Natural killer cell (primary cell): ENCODE measurements at regions not wholly inside any gene's neighbourhood (a gene's known extent, or its start where the extent isn't known, plus 50 kb on each side); places are given as distances from the start of the nearest gene placed in this dataset.
"Not testable (repeated sequence)": the region's sequence is repeated elsewhere in the genome, so short reads cannot be mapped to it uniquely, and the experiment has no call there.

Experiments
- ATAC-seq, 3 donors: fragments of 150-1000 bp in 2 of 3; fragments of 200-7000 bp in 1 of 3; cut with Tn5 transposase; 1 replicate in 1 of 3; 2 replicates in 2 of 3; pipeline ENCODE4 v1.10.0; 2021; ENCODE audit warnings: mild to moderate bottlenecking in 2 of 3, moderate library complexity in 2 of 3
- DNase-seq, 2 donors: peaks; one replicate each; pipeline versions ENCODE4 v3.0.0 to v3.0.0-alpha.2; 2013 to 2021; ENCODE audit warnings: mixed read lengths in 1 of 2
- H3K27ac ChIP-seq: one replicate; pipeline ENCODE4 v1.5.1; 2013; ENCODE audit warnings: mild to moderate bottlenecking, low read length
- H3K27me3 ChIP-seq: one replicate; pipeline ENCODE4 v1.6.1; 2013; ENCODE audit warnings: low read length; ENCODE audit not compliant: control insufficient read depth, insufficient read depth
- H3K36me3 ChIP-seq: one replicate; pipeline ENCODE4 v1.6.1; 2013; ENCODE audit warnings: low read length; ENCODE audit not compliant: control insufficient read depth, insufficient read depth
- H3K4me1 ChIP-seq: one replicate; pipeline ENCODE4 v1.6.1; 2013; ENCODE audit warnings: low read length; ENCODE audit not compliant: control insufficient read depth, insufficient read depth
- H3K4me3 ChIP-seq: one replicate; pipeline ENCODE4 v1.5.1; 2013; ENCODE audit warnings: low read length
- H3K9me3 ChIP-seq: one replicate; pipeline ENCODE4 v1.6.1; 2013; ENCODE audit warnings: low read length; ENCODE audit not compliant: control insufficient read depth, insufficient read depth
- H3K27ac Mint-ChIP-seq, 2 donors: one replicate each; pipeline ENCODE4 v1.8.0; 2022; ENCODE audit warnings: mild to moderate bottlenecking in 2 of 2, mixed read lengths in 2 of 2, moderate library complexity in 1 of 2
- H3K27me3 Mint-ChIP-seq, 2 donors: one replicate each; pipeline ENCODE4 v1.8.0; 2022; ENCODE audit warnings: low read depth in 2 of 2, mixed read lengths in 2 of 2
- H3K36me3 Mint-ChIP-seq: one replicate; pipeline ENCODE4 v1.8.0; 2022; ENCODE audit warnings: mixed read lengths
- H3K4me1 Mint-ChIP-seq, 2 donors: one replicate each; pipeline ENCODE4 v1.8.0; 2022; ENCODE audit warnings: mixed read lengths in 2 of 2
- H3K4me3 Mint-ChIP-seq: one replicate; pipeline ENCODE4 v1.8.0; 2022; ENCODE audit warnings: mild to moderate bottlenecking, moderate library complexity, mixed read lengths
- H3K9me3 Mint-ChIP-seq, 2 donors: one replicate each; pipeline ENCODE4 v1.8.0; 2022; ENCODE audit warnings: mixed read lengths in 2 of 2
- WGBS: methylation state at CpG from one replicate; pipeline ENCODE4 v1.1.7; 2013; ENCODE audit warnings: missing lambda C conversion rate; ENCODE audit not compliant: insufficient coverage; 5-methylcytosine and 5-hydroxymethylcytosine counted together
- intact Hi-C: fragments of 100-400 bp; cut with micrococcal nuclease; formaldehyde crosslinking; loops from one replicate; pipeline ENCODE4 v1.14.2; 2022
- TF ChIP-seq, protein P1 (sequence below): fragments of 200-600 bp; IDR thresholded peaks from one replicate; pipeline ENCODE4 v1.8.0; 2022; ENCODE audit warnings: antibody characterized with exemption

DNA sequence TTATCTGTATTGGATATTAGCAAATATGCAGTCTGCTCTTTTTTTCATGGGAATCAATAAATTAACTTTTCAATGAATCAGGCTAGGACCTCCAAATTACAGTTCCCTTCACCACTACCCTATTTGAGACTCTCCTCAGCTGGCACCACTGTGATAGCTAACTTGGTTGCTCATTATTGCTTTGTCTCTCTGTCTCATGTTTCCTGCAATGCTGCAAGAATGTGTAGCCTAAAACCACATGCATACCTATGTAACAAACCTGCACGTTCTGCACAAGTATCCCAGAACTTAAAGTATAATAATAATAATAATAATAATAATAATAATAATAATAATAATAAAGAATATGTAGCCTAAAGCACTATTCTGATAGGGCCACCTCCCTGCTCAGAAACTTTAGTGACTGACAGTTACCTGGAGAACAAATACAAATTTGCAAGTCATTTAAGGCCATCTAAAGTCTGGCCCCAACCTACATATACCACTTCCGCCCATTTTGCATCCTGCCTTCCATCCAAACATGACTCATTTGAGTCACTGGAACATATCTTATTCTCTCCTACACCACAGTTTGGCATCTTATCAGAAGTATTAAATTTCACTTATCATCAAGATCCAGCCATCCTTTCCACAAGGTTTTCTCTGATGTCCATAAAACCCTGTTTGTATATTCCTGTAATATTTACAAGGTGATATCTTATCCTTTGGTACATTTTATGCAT lies 215.1 kb downstream of the LRRK2 start:
- no peak overlapping the region for H3K4me3 Mint-ChIP-seq
- H3K9me3 ChIP-seq = no peaks in the 10 kb centered on the region
- no peak overlapping the region for H3K4me3 ChIP-seq
- H3K27ac ChIP-seq = no peak overlapping the region
- H3K36me3 ChIP-seq = no peaks in the 10 kb centered on the region
- H3K4me1 Mint-ChIP-seq = no peaks in the 10 kb centered on the region
- 93% methylated on average over 1 of the region's 2 CpGs for WGBS
- H3K36me3 Mint-ChIP-seq = no peaks in the 10 kb centered on the region
- ATAC-seq (no peak), DNase-seq (no peak)
- intact Hi-C loops = no loop called here
- TF ChIP-seq, protein P1, sequence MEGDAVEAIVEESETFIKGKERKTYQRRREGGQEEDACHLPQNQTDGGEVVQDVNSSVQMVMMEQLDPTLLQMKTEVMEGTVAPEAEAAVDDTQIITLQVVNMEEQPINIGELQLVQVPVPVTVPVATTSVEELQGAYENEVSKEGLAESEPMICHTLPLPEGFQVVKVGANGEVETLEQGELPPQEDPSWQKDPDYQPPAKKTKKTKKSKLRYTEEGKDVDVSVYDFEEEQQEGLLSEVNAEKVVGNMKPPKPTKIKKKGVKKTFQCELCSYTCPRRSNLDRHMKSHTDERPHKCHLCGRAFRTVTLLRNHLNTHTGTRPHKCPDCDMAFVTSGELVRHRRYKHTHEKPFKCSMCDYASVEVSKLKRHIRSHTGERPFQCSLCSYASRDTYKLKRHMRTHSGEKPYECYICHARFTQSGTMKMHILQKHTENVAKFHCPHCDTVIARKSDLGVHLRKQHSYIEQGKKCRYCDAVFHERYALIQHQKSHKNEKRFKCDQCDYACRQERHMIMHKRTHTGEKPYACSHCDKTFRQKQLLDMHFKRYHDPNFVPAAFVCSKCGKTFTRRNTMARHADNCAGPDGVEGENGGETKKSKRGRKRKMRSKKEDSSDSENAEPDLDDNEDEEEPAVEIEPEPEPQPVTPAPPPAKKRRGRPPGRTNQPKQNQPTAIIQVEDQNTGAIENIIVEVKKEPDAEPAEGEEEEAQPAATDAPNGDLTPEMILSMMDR = no peak
- no peaks in the 10 kb centered on the region for H3K27me3 Mint-ChIP-seq
- H3K4me1 ChIP-seq = no peaks in the 10 kb centered on the region
- H3K9me3 Mint-ChIP-seq = peaks cover 4 to 14% of the 10 kb centered on the region in 2 donors
- H3K27me3 ChIP-seq = no peaks in the 10 kb centered on the region
- no peak overlapping the region for H3K27ac Mint-ChIP-seq

DNA sequence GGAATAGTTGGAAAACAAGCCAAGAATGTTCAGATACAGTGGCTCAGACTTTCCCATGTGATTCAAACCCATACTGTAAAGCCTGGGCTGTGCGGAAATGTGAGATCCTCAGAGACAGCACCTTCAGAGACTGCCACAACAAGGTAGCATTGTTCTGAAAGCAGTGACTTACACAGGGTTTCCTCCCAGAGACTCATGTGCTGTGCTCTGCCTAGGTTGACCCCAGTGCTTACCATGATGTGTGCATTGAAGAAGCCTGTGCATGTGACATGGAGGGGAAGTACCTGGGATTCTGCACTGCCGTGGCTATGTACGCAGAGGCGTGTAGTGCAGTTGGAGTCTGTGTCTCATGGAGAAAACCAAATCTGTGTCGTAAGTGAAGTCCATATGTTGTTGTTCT lies 219.4 kb downstream of the LRRK2 start:
- TF ChIP-seq, protein P1 = no peak
- Histone ChIP-seq H3K27me3 (no peaks in the 10 kb centered on the region), H3K9me3 (no peaks in the 10 kb centered on the region), H3K36me3 (no peaks in the 10 kb centered on the region), H3K27ac (no peak overlapping the region), H3K4me1 (no peaks in the 10 kb centered on the region), H3K4me3 (no peak overlapping the region)
- no peak overlapping the region for H3K27ac Mint-ChIP-seq
- no peak overlapping the region for H3K4me3 Mint-ChIP-seq
- intact Hi-C loops = no loop called here
- no peaks in the 10 kb centered on the region for H3K4me1 Mint-ChIP-seq
- no peak for DNase-seq
- peaks cover 5 to 6% of the 10 kb centered on the region in 2 donors for H3K9me3 Mint-ChIP-seq
- H3K36me3 Mint-ChIP-seq = no peaks in the 10 kb centered on the region
- no peak for ATAC-seq
- WGBS = 84% methylated on average over 5 of the region's 5 CpGs
- no peaks in the 10 kb centered on the region for H3K27me3 Mint-ChIP-seq

DNA sequence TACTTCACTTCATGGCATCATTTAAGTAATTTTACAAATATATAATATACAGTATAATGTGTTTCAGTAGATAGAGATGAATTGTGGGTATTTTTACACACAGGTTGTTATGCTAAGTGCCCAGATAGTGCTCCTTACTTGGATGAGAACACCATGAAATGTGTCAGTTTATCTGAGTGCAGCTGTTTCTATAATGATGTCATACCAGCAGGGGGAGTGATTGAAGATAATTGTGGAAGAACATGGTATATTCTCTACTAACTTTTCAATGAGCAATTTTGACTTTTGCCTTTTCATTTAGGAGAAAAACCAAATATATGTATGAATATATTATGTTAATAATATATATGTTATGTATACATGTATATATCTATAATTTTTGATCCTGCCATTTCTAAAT lies 221.6 kb downstream of the LRRK2 start:
- no peaks in the 10 kb centered on the region for H3K36me3 Mint-ChIP-seq
- no peaks in the 10 kb centered on the region for H3K4me1 Mint-ChIP-seq
- peaks cover 3% of the 10 kb centered on the region in 2 donors for H3K9me3 Mint-ChIP-seq
- H3K27me3 ChIP-seq = no peaks in the 10 kb centered on the region
- no peak overlapping the region for H3K27ac Mint-ChIP-seq
- no peaks in the 10 kb centered on the region for H3K4me1 ChIP-seq
- no peaks in the 10 kb centered on the region for H3K9me3 ChIP-seq
- H3K36me3 ChIP-seq = no peaks in the 10 kb centered on the region
- no peak overlapping the region for H3K4me3 ChIP-seq
- no peaks in the 10 kb centered on the region for H3K27me3 Mint-ChIP-seq
- no peak overlapping the region for H3K27ac ChIP-seq
- ATAC-seq (no peak), DNase-seq (no peak)
- TF ChIP-seq, protein P1 = no peak
- intact Hi-C loops = no loop called here
- H3K4me3 Mint-ChIP-seq = no peak overlapping the region

DNA sequence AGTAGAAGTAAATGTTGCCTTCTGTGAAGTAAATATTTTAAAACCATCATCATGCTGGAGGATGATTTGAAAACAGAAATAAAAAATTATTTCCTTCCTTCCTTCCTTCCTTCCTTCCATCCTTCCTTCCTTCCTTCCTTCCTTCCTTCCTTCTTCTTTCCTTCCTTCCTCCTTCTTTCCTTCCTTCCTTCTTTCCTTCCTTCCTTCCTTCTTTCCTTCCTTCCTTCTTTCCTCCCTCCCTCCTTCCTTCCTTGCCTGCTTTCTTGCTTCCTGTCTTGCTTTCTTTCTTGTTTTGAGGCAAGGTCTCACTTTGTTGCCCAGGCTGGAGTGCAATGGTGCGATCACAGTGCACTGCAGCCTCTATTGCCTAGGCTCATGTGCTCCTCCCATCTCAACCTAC lies 223.7 kb downstream of the LRRK2 start:
- ATAC-seq, H3K9me3 Mint-ChIP-seq, H3K27ac ChIP-seq, H3K27ac Mint-ChIP-seq, H3K4me3 Mint-ChIP-seq, H3K27me3 ChIP-seq, DNase-seq, H3K27me3 Mint-ChIP-seq, H3K4me1 ChIP-seq, intact Hi-C loops, H3K36me3 Mint-ChIP-seq, H3K36me3 ChIP-seq, H3K4me1 Mint-ChIP-seq, H3K9me3 ChIP-seq, H3K4me3 ChIP-seq: not testable (repeated sequence)
- 100% methylated on average over 1 of the region's 1 CpG for WGBS
